ENCODE measurements at regions not wholly inside any gene's neighbourhood (a gene's known extent, or its start where the extent isn't known, plus 50 kb on each side); places are given as distances from the start of the nearest gene placed in this dataset.

DNA sequence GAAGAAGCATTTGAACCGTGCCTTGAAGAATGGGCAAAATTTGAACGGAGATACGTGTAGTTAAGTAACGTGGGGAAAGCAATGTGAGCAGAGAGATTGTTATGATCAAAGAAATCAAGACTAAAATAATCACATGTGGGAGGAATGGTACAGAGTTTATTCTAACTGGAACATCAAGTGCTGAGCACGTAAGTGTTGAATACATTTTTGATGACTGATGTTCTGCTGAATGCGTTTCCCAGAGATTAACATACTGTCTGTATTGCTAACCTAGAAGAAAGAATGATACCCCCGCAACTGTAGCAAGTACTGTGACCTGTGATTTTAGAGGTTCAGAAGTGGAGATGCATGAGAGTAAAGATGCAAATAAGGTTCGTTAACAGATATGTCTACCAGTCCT, 146.9 kb upstream of the EPHA7 start:
- H3K27me3 ChIP-seq (ENCODE audit: insufficient read depth, low read length) = no peaks in the 10 kb centered on the region
- intact Hi-C loops (cut with micrococcal nuclease) = no loop called here
- no peak overlapping the region for H3K27ac ChIP-seq (ENCODE audit: low read depth, low read length)
- ATAC-seq (no peak), DNase-seq (ENCODE audit: low read depth, low spot score) (no peak)
- H3K36me3 ChIP-seq (ENCODE audit: control insufficient read depth in 1 of 2, insufficient read depth in 2 of 2, low read length in 2 of 2) = no peaks in the 10 kb centered on the region
- H3K9me2 ChIP-seq (ENCODE audit: insufficient read depth) = no peaks in the 10 kb centered on the region
- BruUV-seq (replicated peaks) = no TSS peak
- H3K79me2 ChIP-seq (ENCODE audit: insufficient read depth, low read length) = no peaks in the 10 kb centered on the region
- H4K20me1 ChIP-seq (ENCODE audit: insufficient read depth) = no peaks in the 10 kb centered on the region
- H2AFZ ChIP-seq (ENCODE audit: low read depth, low read length, poor library complexity, severe bottlenecking) = no peak overlapping the region
- ChIA-PET RAD21 (ENCODE audit: low non-redundant PET in 1 of 2, low total read pairs in 2 of 2, uncharacterized antibody in 2 of 2, unreplicated experiment in 2 of 2) (no interaction called here), POLR2A (no interaction called here), CTCF (no interaction called here)
- no peak overlapping the region for H3K4me3 ChIP-seq (replicated peaks in 1 of 2; ENCODE audit: low read depth in 1 of 2, low read length in 2 of 2)
- no peak for TF ChIP-seq ZFX (IDR thresholded peaks at IDR 0.05)
- no peak for TF ChIP-seq ZNF274 (IDR thresholded peaks at IDR 0.05; ENCODE audit: low read depth, low read length)
- TF ChIP-seq EZH2phosphoT487 (IDR thresholded peaks at IDR 0.05; ENCODE audit: borderline replicate concordance) = no peak
- TF ChIP-seq, protein P1, sequence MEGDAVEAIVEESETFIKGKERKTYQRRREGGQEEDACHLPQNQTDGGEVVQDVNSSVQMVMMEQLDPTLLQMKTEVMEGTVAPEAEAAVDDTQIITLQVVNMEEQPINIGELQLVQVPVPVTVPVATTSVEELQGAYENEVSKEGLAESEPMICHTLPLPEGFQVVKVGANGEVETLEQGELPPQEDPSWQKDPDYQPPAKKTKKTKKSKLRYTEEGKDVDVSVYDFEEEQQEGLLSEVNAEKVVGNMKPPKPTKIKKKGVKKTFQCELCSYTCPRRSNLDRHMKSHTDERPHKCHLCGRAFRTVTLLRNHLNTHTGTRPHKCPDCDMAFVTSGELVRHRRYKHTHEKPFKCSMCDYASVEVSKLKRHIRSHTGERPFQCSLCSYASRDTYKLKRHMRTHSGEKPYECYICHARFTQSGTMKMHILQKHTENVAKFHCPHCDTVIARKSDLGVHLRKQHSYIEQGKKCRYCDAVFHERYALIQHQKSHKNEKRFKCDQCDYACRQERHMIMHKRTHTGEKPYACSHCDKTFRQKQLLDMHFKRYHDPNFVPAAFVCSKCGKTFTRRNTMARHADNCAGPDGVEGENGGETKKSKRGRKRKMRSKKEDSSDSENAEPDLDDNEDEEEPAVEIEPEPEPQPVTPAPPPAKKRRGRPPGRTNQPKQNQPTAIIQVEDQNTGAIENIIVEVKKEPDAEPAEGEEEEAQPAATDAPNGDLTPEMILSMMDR (IDR thresholded peaks at IDR 0.05 in 2 of 3, conservative IDR thresholded peaks at IDR 0.05 in 1 of 3; ENCODE audit: borderline replicate concordance in 1 of 3, insufficient read depth in 1 of 3, low read depth in 2 of 3, low read length in 2 of 3) = no peak
- no peak for TF ChIP-seq SIN3A (IDR thresholded peaks at IDR 0.05; ENCODE audit: low read depth)
- no peak for TF ChIP-seq POLR2AphosphoS5 (IDR thresholded peaks at IDR 0.05; ENCODE audit: low read depth, low read length)
- TF ChIP-seq, protein P2, sequence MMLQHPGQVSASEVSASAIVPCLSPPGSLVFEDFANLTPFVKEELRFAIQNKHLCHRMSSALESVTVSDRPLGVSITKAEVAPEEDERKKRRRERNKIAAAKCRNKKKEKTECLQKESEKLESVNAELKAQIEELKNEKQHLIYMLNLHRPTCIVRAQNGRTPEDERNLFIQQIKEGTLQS (IDR thresholded peaks at IDR 0.05) = no peak
- TF ChIP-seq, protein P3, sequence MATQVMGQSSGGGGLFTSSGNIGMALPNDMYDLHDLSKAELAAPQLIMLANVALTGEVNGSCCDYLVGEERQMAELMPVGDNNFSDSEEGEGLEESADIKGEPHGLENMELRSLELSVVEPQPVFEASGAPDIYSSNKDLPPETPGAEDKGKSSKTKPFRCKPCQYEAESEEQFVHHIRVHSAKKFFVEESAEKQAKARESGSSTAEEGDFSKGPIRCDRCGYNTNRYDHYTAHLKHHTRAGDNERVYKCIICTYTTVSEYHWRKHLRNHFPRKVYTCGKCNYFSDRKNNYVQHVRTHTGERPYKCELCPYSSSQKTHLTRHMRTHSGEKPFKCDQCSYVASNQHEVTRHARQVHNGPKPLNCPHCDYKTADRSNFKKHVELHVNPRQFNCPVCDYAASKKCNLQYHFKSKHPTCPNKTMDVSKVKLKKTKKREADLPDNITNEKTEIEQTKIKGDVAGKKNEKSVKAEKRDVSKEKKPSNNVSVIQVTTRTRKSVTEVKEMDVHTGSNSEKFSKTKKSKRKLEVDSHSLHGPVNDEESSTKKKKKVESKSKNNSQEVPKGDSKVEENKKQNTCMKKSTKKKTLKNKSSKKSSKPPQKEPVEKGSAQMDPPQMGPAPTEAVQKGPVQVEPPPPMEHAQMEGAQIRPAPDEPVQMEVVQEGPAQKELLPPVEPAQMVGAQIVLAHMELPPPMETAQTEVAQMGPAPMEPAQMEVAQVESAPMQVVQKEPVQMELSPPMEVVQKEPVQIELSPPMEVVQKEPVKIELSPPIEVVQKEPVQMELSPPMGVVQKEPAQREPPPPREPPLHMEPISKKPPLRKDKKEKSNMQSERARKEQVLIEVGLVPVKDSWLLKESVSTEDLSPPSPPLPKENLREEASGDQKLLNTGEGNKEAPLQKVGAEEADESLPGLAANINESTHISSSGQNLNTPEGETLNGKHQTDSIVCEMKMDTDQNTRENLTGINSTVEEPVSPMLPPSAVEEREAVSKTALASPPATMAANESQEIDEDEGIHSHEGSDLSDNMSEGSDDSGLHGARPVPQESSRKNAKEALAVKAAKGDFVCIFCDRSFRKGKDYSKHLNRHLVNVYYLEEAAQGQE (IDR thresholded peaks at IDR 0.05; ENCODE audit: low read depth) = no peak
- no peak for TF ChIP-seq YY1 (IDR thresholded peaks at IDR 0.05; ENCODE audit: extremely low read depth, insufficient replicate concordance, low read depth, low read length)
- no peak for TF ChIP-seq SP1 (IDR thresholded peaks at IDR 0.05; ENCODE audit: low read depth)
- no peak for TF ChIP-seq FOSL1 (IDR thresholded peaks at IDR 0.05; ENCODE audit: low read depth)
- TF ChIP-seq, protein P4, sequence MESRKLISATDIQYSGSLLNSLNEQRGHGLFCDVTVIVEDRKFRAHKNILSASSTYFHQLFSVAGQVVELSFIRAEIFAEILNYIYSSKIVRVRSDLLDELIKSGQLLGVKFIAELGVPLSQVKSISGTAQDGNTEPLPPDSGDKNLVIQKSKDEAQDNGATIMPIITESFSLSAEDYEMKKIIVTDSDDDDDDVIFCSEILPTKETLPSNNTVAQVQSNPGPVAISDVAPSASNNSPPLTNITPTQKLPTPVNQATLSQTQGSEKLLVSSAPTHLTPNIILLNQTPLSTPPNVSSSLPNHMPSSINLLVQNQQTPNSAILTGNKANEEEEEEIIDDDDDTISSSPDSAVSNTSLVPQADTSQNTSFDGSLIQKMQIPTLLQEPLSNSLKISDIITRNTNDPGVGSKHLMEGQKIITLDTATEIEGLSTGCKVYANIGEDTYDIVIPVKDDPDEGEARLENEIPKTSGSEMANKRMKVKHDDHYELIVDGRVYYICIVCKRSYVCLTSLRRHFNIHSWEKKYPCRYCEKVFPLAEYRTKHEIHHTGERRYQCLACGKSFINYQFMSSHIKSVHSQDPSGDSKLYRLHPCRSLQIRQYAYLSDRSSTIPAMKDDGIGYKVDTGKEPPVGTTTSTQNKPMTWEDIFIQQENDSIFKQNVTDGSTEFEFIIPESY (IDR thresholded peaks at IDR 0.05; ENCODE audit: extremely low read depth, insufficient replicate concordance, low read length) = no peak
- no peak for TF ChIP-seq JUND (IDR thresholded peaks at IDR 0.05)
- TF ChIP-seq EZH2 (IDR thresholded peaks at IDR 0.05) = no peak
- no peak for TF ChIP-seq EGR1 (IDR thresholded peaks at IDR 0.05; ENCODE audit: low read depth)
- H3K9ac ChIP-seq (ENCODE audit: low read length) = no peak overlapping the region
- no peak overlapping the region for H3K4me2 ChIP-seq (ENCODE audit: low read length)
- peaks cover 7 to 14% of the 10 kb centered on the region in 2 experiments; a peak in 2 of 4 replicates for H3K9me3 ChIP-seq (ENCODE audit: control insufficient read depth in 1 of 2, insufficient read depth in 1 of 2, low read depth in 1 of 2, low read length in 2 of 2)
- no peaks in the 10 kb centered on the region for H3K4me1 ChIP-seq (ENCODE audit: control insufficient read depth in 1 of 2, insufficient read depth in 2 of 2, low read length in 2 of 2)

Data from HCT116 (cell line).